Skeletal muscle satellite cell (primary cell): ENCODE measurements at regions not wholly inside any gene's neighbourhood (a gene's known extent, or its start where the extent isn't known, plus 50 kb on each side); places are given as distances from the start of the nearest gene placed in this dataset.

Experiments
- H3K27me3 ChIP-seq: 2 replicates; pipeline ENCODE4 v1.7.0; 2013; ENCODE audit warnings: low read length; ENCODE audit not compliant: control insufficient read depth, insufficient read depth
- H3K36me3 ChIP-seq: 2 replicates; pipeline ENCODE4 v1.7.0; 2013; ENCODE audit warnings: mild to moderate bottlenecking, control low read depth, low read length; ENCODE audit not compliant: insufficient read depth
- H3K4me1 ChIP-seq: 2 replicates; pipeline ENCODE4 v1.7.0; 2013; ENCODE audit warnings: low read length; ENCODE audit not compliant: control insufficient read depth, insufficient read depth
- H3K4me2 ChIP-seq: 2 replicates; pipeline ENCODE4 v1.7.0; 2013; ENCODE audit warnings: mild to moderate bottlenecking, low read length
- H3K4me3 ChIP-seq: 2 replicates; pipeline ENCODE4 v1.7.0; 2013; ENCODE audit warnings: low read length
- H3K9ac ChIP-seq: 2 replicates; pipeline ENCODE4 v1.7.0; 2013; ENCODE audit warnings: mild to moderate bottlenecking, low read depth, low read length, moderate library complexity
- H3K9me3 ChIP-seq: replicated peaks from 2 replicates; pipeline ENCODE4 v1.7.0; 2013; ENCODE audit warnings: mild to moderate bottlenecking, control low read depth, low read length

DNA sequence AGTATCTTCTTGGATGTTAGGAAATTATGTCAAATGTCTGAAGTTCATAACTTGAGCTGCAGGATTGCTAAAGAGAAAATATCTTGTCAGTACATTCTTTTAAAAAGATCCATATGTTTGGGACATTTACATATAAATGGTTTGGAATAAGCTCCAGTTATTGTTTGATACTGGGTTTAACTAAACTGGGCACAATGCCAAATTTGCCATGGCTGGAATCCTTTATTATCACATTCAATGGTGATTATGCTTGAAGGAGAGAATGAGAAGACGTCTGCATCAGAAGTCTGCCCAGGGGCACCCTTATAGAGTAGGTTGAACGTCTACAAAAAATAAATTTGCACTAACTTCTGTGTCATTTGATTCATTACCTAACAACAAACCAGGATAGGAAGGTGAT is 652.5 kb downstream of the AMY1C start:
- Histone ChIP-seq H3K4me1 (no peaks in the 10 kb centered on the region), H3K36me3 (no peaks in the 10 kb centered on the region), H3K9me3 (no peaks in the 10 kb centered on the region), H3K4me2 (no peak overlapping the region), H3K27me3 (no peaks in the 10 kb centered on the region), H3K9ac (no peak overlapping the region), H3K4me3 (no peak overlapping the region)

DNA sequence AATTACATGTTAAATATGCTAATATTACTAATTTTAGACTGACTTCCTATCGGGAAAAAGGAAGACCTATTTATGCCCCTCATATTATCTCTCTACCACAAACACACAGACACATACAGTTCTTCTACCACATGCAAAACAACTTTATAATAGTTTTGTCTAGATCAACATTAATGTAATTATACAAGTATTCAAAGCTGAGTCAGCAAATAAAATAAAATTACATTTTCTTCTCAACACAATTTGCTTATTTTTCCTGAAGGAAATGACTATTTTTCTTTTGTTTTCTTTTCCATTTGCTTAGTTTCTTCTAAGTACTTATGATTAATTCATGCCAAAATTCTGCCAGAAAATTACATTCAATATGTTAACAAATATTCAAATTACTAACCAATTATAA is 654.2 kb downstream of the AMY1C start:
- no peak overlapping the region for H3K9ac ChIP-seq
- H3K36me3 ChIP-seq, result no peaks in the 10 kb centered on the region
- H3K4me1 ChIP-seq, result no peaks in the 10 kb centered on the region
- no peaks in the 10 kb centered on the region for H3K27me3 ChIP-seq
- H3K4me2 ChIP-seq, result no peak overlapping the region
- H3K4me3 ChIP-seq, result no peak overlapping the region
- H3K9me3 ChIP-seq, result no peaks in the 10 kb centered on the region

DNA sequence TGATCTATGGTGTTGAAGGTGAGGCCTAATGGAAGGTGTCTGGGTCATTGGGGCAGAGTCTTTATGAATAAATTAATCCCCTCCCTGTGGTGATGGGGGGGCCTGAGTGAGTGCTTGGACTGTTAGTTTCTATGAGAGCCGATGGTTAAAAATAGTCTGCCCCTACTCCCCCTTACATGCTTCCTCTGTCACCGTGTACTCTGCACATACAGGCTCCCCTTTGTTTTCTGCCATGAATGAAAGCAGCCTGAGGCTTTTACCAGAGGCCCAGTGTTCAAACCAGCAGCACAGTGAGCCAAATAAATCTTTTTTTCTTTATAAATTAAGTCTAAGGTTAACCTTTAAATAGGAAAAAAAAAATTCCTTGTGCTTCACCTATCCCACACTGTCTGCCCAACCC is 657.0 kb downstream of the AMY1C start:
- Histone ChIP-seq H3K36me3 (no peaks in the 10 kb centered on the region), H3K9me3 (no peaks in the 10 kb centered on the region), H3K4me1 (no peaks in the 10 kb centered on the region), H3K4me3 (no peak overlapping the region), H3K9ac (no peak overlapping the region), H3K27me3 (no peaks in the 10 kb centered on the region), H3K4me2 (no peak overlapping the region)

DNA sequence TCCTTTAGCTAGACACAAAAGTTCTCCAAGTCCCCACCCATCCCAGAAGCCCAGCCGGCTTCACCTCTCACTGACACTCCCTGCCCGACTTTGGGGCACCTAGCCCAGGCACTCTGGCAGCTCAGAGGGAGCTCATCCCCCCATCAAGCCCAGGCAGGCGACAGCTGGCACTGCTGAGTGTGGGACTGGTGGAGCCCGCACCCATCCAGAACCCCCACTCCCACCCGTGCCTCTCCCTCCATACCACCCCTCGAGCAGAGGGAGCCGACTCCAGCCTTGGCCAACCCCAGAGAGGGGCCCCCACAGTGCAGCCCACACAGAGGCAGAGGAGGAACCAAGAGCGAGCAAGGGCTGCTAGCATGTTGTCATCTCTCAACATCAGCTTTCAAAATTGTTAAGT is 658.6 kb downstream of the AMY1C start:
- no peaks in the 10 kb centered on the region for H3K27me3 ChIP-seq
- no peak overlapping the region for H3K4me3 ChIP-seq
- no peaks in the 10 kb centered on the region for H3K36me3 ChIP-seq
- H3K4me1 ChIP-seq, result no peaks in the 10 kb centered on the region
- H3K9me3 ChIP-seq, result no peaks in the 10 kb centered on the region
- no peak overlapping the region for H3K9ac ChIP-seq
- no peak overlapping the region for H3K4me2 ChIP-seq

DNA sequence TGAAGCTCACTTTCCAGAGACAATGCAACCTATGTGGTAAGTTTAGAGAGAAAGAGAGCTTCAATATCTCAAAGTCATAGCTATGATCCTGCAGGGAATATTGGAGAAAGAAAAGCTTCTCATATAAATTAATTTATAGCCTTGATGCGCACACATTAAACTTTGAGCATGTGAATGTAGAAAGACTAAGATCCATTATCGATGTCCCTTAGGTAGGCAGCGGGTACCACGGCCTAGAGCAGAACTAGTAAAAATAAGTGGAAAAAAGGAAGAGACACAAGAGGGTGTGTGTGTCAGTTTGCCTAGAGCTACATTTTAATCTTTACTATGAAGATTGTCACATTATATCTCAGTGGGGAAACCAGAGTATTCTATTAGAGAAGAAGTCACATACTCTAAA is 685.6 kb downstream of the AMY1C start:
- peaks cover 4% of the 10 kb centered on the region for H3K9me3 ChIP-seq
- H3K4me2 ChIP-seq, result no peak overlapping the region
- H3K27me3 ChIP-seq, result no peaks in the 10 kb centered on the region

DNA sequence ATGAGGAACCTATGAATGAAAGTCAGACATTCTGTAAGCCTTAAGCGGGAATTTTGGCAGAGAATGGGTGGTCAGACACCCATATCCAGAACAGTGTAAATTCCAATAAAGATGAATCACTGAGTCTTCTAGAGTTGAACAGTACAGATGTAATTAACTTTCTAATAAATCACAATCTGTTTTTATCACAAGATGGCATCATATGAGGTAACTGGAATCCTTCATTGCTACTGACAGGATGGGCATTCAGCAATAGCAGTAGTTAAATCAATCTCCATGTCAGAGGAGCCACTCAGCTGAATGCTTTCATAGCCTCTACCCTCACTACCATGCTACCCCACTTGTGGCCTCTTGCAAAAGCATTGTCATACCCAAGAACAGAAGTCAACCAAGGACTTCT is 690.3 kb downstream of the AMY1C start:
- Histone ChIP-seq H3K27me3 (no peaks in the 10 kb centered on the region), H3K4me3 (no peak overlapping the region), H3K4me1 (no peaks in the 10 kb centered on the region), H3K4me2 (no peak overlapping the region), H3K36me3 (no peaks in the 10 kb centered on the region), H3K9me3 (peaks cover 4% of the 10 kb centered on the region), H3K9ac (no peak overlapping the region)

More for the DNA sequence above, 685.6 kb downstream of the AMY1C start:
- no peaks in the 10 kb centered on the region for H3K4me1 ChIP-seq
- H3K9ac ChIP-seq, result no peak overlapping the region
- no peak overlapping the region for H3K4me3 ChIP-seq
- no peaks in the 10 kb centered on the region for H3K36me3 ChIP-seq

DNA sequence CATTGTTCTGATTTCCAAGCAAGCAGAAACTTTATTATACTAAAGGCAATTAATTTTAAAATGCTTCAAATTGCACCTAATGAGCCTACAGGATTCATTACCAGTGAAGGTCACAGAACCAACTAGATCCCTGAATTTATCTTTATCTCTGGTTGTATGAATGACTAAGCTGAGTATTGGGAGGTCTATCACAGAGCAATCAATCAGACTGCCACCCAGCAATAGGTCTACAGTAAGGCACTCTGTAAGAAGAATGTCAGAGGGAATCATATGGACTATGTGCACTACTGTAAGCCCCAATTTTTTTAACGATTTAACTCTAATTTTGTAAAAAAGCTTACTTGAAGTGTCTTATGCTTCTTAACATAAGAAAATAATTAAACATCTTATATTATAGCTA is 707.0 kb downstream of the AMY1C start:
- H3K36me3 ChIP-seq, result no peaks in the 10 kb centered on the region
- no peak overlapping the region for H3K4me2 ChIP-seq
- peaks cover 5% of the 10 kb centered on the region for H3K9me3 ChIP-seq
- no peak overlapping the region for H3K4me3 ChIP-seq
- H3K27me3 ChIP-seq, result no peaks in the 10 kb centered on the region
- H3K9ac ChIP-seq, result no peak overlapping the region
- H3K4me1 ChIP-seq, result no peaks in the 10 kb centered on the region

DNA sequence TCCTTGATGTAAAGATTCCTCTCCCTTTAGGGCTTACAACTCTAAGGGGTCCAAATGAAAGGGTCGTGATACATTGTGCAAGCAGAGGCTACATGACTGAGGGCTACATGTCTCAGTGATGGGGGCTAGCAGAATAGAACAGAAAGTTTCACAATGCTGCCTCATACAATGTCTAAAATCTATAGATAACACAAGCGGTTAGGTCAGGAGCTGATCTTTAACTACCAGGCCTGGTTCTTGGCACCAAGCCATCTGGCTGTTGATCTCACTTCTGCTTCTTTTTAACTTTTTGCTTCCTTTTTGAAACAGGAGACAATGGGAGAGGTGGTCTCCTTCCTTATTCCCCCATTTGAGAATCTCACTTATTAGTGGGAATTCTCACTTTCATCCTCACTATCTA is 710.2 kb downstream of the AMY1C start:
- peaks cover 4% of the 10 kb centered on the region for H3K9me3 ChIP-seq
- H3K4me3 ChIP-seq, result no peak overlapping the region
- H3K9ac ChIP-seq, result no peak overlapping the region
- no peaks in the 10 kb centered on the region for H3K4me1 ChIP-seq
- no peak overlapping the region for H3K4me2 ChIP-seq
- H3K27me3 ChIP-seq, result no peaks in the 10 kb centered on the region
- no peaks in the 10 kb centered on the region for H3K36me3 ChIP-seq

DNA sequence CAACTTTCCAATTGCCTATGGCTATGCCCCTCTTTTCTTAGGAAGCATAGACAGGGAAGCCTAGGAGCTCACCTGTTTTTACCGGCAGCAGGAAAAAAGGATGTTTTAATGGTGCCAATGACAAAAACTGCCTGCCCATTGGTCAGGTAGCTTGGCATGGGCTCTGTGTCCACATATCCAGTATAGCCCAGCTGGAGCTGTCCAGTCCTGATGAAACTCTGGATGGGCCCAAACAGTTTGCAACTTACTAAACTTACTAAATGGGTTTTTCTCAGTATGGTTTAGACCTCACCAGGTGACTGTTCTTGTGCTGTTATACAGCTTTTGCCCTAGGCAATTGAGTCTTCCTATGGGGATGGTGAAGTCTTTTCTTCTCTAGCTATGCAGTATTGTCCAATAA is 711.2 kb downstream of the AMY1C start:
- Histone ChIP-seq H3K4me2 (no peak overlapping the region), H3K27me3 (no peaks in the 10 kb centered on the region), H3K4me3 (no peak overlapping the region), H3K9me3 (no peaks in the 10 kb centered on the region), H3K4me1 (no peaks in the 10 kb centered on the region), H3K9ac (no peak overlapping the region), H3K36me3 (no peaks in the 10 kb centered on the region)

DNA sequence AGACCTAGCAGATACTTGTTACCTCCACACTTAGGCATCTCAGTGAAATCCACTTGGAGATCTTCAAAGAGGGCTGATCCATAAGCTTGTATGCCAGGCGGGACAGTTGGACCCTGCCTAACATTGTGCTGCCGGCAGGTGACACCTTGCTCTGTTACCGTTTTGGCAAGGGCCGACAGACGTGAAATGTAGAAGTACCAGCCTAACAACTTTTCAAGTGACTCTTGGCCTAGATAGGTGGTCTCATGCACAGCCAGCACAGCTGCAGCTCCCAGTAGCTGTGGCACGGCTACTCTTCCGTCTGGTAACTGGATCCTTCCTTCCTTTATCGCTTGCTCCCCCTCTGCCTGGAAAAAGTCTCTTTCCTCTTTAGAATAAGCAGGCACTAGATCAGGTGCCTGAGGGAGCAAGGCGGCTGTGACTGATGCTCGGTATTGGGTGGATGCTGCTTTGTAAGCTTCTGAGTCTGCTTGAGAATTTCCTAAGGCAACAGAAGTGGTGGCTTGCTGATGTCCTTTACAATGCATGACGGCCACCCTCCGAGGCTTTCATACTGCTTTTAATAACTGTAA is 713.5 kb downstream of the AMY1C start:
- H3K4me1 ChIP-seq, result no peaks in the 10 kb centered on the region
- H3K9ac ChIP-seq, result no peak overlapping the region
- no peak overlapping the region for H3K4me2 ChIP-seq
- H3K9me3 ChIP-seq, result peaks cover 15% of the 10 kb centered on the region
- no peaks in the 10 kb centered on the region for H3K27me3 ChIP-seq
- no peaks in the 10 kb centered on the region for H3K36me3 ChIP-seq
- no peak overlapping the region for H3K4me3 ChIP-seq

DNA sequence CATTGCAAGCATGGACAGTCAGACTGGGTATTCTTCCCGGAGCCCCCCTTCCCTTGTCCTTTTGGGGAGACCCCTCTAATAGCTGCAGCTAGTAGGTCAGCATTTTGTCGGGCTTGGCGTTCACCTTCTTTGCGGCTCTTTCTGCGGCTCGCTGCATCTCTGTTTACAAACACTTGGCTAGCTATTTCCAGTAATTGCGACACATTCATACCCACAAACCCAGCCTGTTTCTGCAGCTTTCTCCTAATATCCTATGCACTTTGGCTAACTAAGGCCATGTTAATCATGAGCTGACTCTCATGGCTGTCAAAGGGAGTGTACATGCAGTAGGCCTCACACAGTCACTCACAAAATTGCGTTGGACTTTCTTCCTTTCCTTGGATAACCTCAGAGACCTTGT is 716.4 kb downstream of the AMY1C start:
- H3K36me3 ChIP-seq, result no peaks in the 10 kb centered on the region

DNA sequence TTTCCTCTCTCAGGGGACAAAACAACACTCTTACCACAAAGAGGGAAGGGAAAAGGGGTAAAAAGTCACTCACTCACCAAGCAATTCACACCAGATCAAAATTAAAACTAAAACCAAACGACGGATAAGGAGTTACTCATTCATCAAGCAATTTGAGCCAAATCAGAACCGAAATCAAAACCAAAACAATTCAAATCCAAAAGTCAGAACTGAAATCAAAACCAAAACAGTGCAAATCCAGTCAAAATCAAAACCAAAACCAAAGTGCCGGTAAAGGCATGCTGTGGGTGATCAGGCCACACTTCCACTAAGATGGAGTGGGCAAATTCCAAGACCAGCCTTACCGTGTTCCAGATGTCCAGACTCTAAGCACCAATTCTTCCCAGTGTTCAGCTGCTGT is 717.9 kb downstream of the AMY1C start:
- peaks cover 19% of the 10 kb centered on the region for H3K9me3 ChIP-seq
- H3K27me3 ChIP-seq, result no peaks in the 10 kb centered on the region
- no peak overlapping the region for H3K9ac ChIP-seq
- no peaks in the 10 kb centered on the region for H3K36me3 ChIP-seq
- no peaks in the 10 kb centered on the region for H3K4me1 ChIP-seq
- no peak overlapping the region for H3K4me3 ChIP-seq
- H3K4me2 ChIP-seq, result no peak overlapping the region

More for the DNA sequence above, 716.4 kb downstream of the AMY1C start:
- Histone ChIP-seq H3K27me3 (no peaks in the 10 kb centered on the region), H3K4me3 (no peak overlapping the region), H3K9me3 (peaks cover 19% of the 10 kb centered on the region), H3K4me2 (no peak overlapping the region), H3K9ac (no peak overlapping the region), H3K4me1 (no peaks in the 10 kb centered on the region)
